ENCODE measurements at regions not wholly inside any gene's neighbourhood (a gene's known extent, or its start where the extent isn't known, plus 50 kb on each side); places are given as distances from the start of the nearest gene placed in this dataset.

GRCh38 chr9:94174164-94174563, 84.9 kb upstream of the ZNF169 start:
- no peak overlapping the region for H3K4me3 ChIP-seq (ENCODE audit: control insufficient read depth in 1 of 7, extremely low read depth in 1 of 7, insufficient read depth in 4 of 7, low read depth in 2 of 7, low read length in 6 of 7)
- no peak for DNase-seq
- CTCF ChIA-PET = no interaction called here
- H3K4me1 ChIP-seq (ENCODE audit: control extremely low read depth in 1 of 4, control insufficient read depth in 4 of 4, insufficient read depth in 4 of 4, low read length in 3 of 4) = peaks cover 15 to 53% (median 27%) of the 10 kb centered on the region in 4 experiments
- POLR2A ChIA-PET = no interaction called here
- WGBS (ENCODE audit: insufficient coverage) = 100% methylated on average over 1 of the region's 1 CpG
- peaks cover 12 to 43% (median 21%) of the 10 kb centered on the region in 4 experiments for H3K36me3 ChIP-seq (ENCODE audit: control insufficient read depth in 4 of 4, insufficient read depth in 4 of 4, low read length in 3 of 4)
- no peaks in the 10 kb centered on the region for H3K9me3 ChIP-seq (ENCODE audit: control extremely low read depth in 1 of 5, control insufficient read depth in 4 of 5, insufficient read depth in 2 of 5, low read depth in 1 of 5, low read length in 4 of 5)
- peak overlapping the region in 1 of 2 experiments; percentile 3 for H3K27ac ChIP-seq (ENCODE audit: insufficient read depth in 1 of 2, low read depth in 1 of 2, low read length in 2 of 2, poor library complexity in 1 of 2, severe bottlenecking in 2 of 2)
- H3K27me3 ChIP-seq (replicated peaks in 2 of 5; ENCODE audit: control insufficient read depth in 4 of 5, insufficient read depth in 5 of 5, low read length in 4 of 5) = no peaks in the 10 kb centered on the region

GRCh38 chr9:94175669-94176068, 83.4 kb upstream of the ZNF169 start:
- CTCF ChIA-PET = no interaction called here
- Histone ChIP-seq H3K27ac (ENCODE audit: insufficient read depth in 1 of 2, low read depth in 1 of 2, low read length in 2 of 2, poor library complexity in 1 of 2, severe bottlenecking in 2 of 2) (peak overlapping the region in 1 of 2 experiments; percentile 12), H3K27me3 (replicated peaks in 2 of 5; ENCODE audit: control insufficient read depth in 4 of 5, insufficient read depth in 5 of 5, low read length in 4 of 5) (no peaks in the 10 kb centered on the region), H3K4me1 (ENCODE audit: control extremely low read depth in 1 of 4, control insufficient read depth in 4 of 4, insufficient read depth in 4 of 4, low read length in 3 of 4) (peaks cover 7 to 39% (median 20%) of the 10 kb centered on the region in 4 experiments), H3K4me3 (ENCODE audit: control insufficient read depth in 1 of 7, extremely low read depth in 1 of 7, insufficient read depth in 4 of 7, low read depth in 2 of 7, low read length in 6 of 7) (peak overlapping the region in 2 of 7 experiments; percentile 1 to 37), H3K36me3 (ENCODE audit: control insufficient read depth in 4 of 4, insufficient read depth in 4 of 4, low read length in 3 of 4) (peaks cover 13 to 49% (median 23%) of the 10 kb centered on the region in 4 experiments), H3K9me3 (ENCODE audit: control extremely low read depth in 1 of 5, control insufficient read depth in 4 of 5, insufficient read depth in 2 of 5, low read depth in 1 of 5, low read length in 4 of 5) (no peaks in the 10 kb centered on the region)
- no peak for DNase-seq
- no CpG with 5 or more reads among the region's 5 CpGs for WGBS (ENCODE audit: insufficient coverage)
- POLR2A ChIA-PET = no interaction called here

- H3K4me3 ChIP-seq (ENCODE audit: control insufficient read depth in 1 of 7, extremely low read depth in 1 of 7, insufficient read depth in 4 of 7, low read depth in 2 of 7, low read length in 6 of 7) = no peak overlapping the region
- DNase-seq = no peak
- POLR2A ChIA-PET = no interaction called here
- no peaks in the 10 kb centered on the region for H3K9me3 ChIP-seq (ENCODE audit: control extremely low read depth in 1 of 5, control insufficient read depth in 4 of 5, insufficient read depth in 2 of 5, low read depth in 1 of 5, low read length in 4 of 5)
- no peaks in the 10 kb centered on the region for H3K27me3 ChIP-seq (replicated peaks in 2 of 5; ENCODE audit: control insufficient read depth in 4 of 5, insufficient read depth in 5 of 5, low read length in 4 of 5)
- peaks cover 7 to 36% (median 20%) of the 10 kb centered on the region in 4 experiments for H3K4me1 ChIP-seq (ENCODE audit: control extremely low read depth in 1 of 4, control insufficient read depth in 4 of 4, insufficient read depth in 4 of 4, low read length in 3 of 4)
- peaks cover 13 to 49% (median 23%) of the 10 kb centered on the region in 4 experiments for H3K36me3 ChIP-seq (ENCODE audit: control insufficient read depth in 4 of 4, insufficient read depth in 4 of 4, low read length in 3 of 4)
- CTCF ChIA-PET = interaction anchor here (1.0 to 1.1 kb wide), 2 partner anchors 36 to 102 kb away, joined by 3 to 4 read pairs; no protein-coding TSS in a partner anchor
- H3K27ac ChIP-seq (ENCODE audit: insufficient read depth in 1 of 2, low read depth in 1 of 2, low read length in 2 of 2, poor library complexity in 1 of 2, severe bottlenecking in 2 of 2) = no peak overlapping the region
Observed at GRCh38 chr9:94176608-94177007, 82.5 kb upstream of the ZNF169 start.

GRCh38 chr9:94178927-94179326, 80.2 kb upstream of the ZNF169 start:
- no peak for DNase-seq
- no peak overlapping the region for H3K4me3 ChIP-seq (ENCODE audit: control insufficient read depth in 1 of 7, extremely low read depth in 1 of 7, insufficient read depth in 4 of 7, low read depth in 2 of 7, low read length in 6 of 7)
- 100% methylated on average over 2 of the region's 2 CpGs for WGBS (ENCODE audit: insufficient coverage)
- no peaks in the 10 kb centered on the region for H3K27me3 ChIP-seq (replicated peaks in 2 of 5; ENCODE audit: control insufficient read depth in 4 of 5, insufficient read depth in 5 of 5, low read length in 4 of 5)
- no peaks in the 10 kb centered on the region for H3K9me3 ChIP-seq (ENCODE audit: control extremely low read depth in 1 of 5, control insufficient read depth in 4 of 5, insufficient read depth in 2 of 5, low read depth in 1 of 5, low read length in 4 of 5)
- POLR2A ChIA-PET = no interaction called here
- H3K4me1 ChIP-seq (ENCODE audit: control extremely low read depth in 1 of 4, control insufficient read depth in 4 of 4, insufficient read depth in 4 of 4, low read length in 3 of 4) = peaks cover 7 to 28% (median 15%) of the 10 kb centered on the region in 4 experiments
- no peak overlapping the region for H3K27ac ChIP-seq (ENCODE audit: insufficient read depth in 1 of 2, low read depth in 1 of 2, low read length in 2 of 2, poor library complexity in 1 of 2, severe bottlenecking in 2 of 2)
- CTCF ChIA-PET = no interaction called here
- peaks cover 19 to 45% (median 23%) of the 10 kb centered on the region in 4 experiments for H3K36me3 ChIP-seq (ENCODE audit: control insufficient read depth in 4 of 4, insufficient read depth in 4 of 4, low read length in 3 of 4)

GRCh38 chr9:94181408-94182181, 77.5 kb upstream of the ZNF169 start:
- Histone ChIP-seq H3K9me3 (ENCODE audit: control extremely low read depth in 1 of 5, control insufficient read depth in 4 of 5, insufficient read depth in 2 of 5, low read depth in 1 of 5, low read length in 4 of 5) (no peaks in the 10 kb centered on the region), H3K4me1 (ENCODE audit: control extremely low read depth in 1 of 4, control insufficient read depth in 4 of 4, insufficient read depth in 4 of 4, low read length in 3 of 4) (peaks cover 0 to 2% (median 0%) of the 10 kb centered on the region in 4 experiments), H3K4me3 (ENCODE audit: control insufficient read depth in 1 of 7, extremely low read depth in 1 of 7, insufficient read depth in 4 of 7, low read depth in 2 of 7, low read length in 6 of 7) (no peak overlapping the region), H3K36me3 (ENCODE audit: control insufficient read depth in 4 of 4, insufficient read depth in 4 of 4, low read length in 3 of 4) (peaks cover 16 to 28% (median 18%) of the 10 kb centered on the region in 4 experiments), H3K27ac (ENCODE audit: insufficient read depth in 1 of 2, low read depth in 1 of 2, low read length in 2 of 2, poor library complexity in 1 of 2, severe bottlenecking in 2 of 2) (no peak overlapping the region), H3K27me3 (replicated peaks in 2 of 5; ENCODE audit: control insufficient read depth in 4 of 5, insufficient read depth in 5 of 5, low read length in 4 of 5) (no peaks in the 10 kb centered on the region)
- 86% methylated on average over 5 of the region's 8 CpGs for WGBS (ENCODE audit: insufficient coverage)
- ChIA-PET POLR2A (interaction anchor here (0.5 kb wide), 1 partner anchor 39 kb away, joined by 3 read pairs; no protein-coding TSS in a partner anchor), CTCF (interaction anchor here (1.5 kb wide), 1 partner anchor 10 kb away, joined by 4 read pairs; no protein-coding TSS in a partner anchor)
- no peak for DNase-seq

- CTCF ChIA-PET = interaction anchor here (1.5 kb wide), 1 partner anchor 11 kb away, joined by 4 read pairs; no protein-coding TSS in a partner anchor
- Histone ChIP-seq H3K27ac (ENCODE audit: insufficient read depth in 1 of 2, low read depth in 1 of 2, low read length in 2 of 2, poor library complexity in 1 of 2, severe bottlenecking in 2 of 2) (no peak overlapping the region), H3K4me1 (ENCODE audit: control extremely low read depth in 1 of 4, control insufficient read depth in 4 of 4, insufficient read depth in 4 of 4, low read length in 3 of 4) (peaks cover 0 to 2% (median 0%) of the 10 kb centered on the region in 4 experiments), H3K36me3 (ENCODE audit: control insufficient read depth in 4 of 4, insufficient read depth in 4 of 4, low read length in 3 of 4) (peaks cover 7 to 20% (median 12%) of the 10 kb centered on the region in 4 experiments), H3K9me3 (ENCODE audit: control extremely low read depth in 1 of 5, control insufficient read depth in 4 of 5, insufficient read depth in 2 of 5, low read depth in 1 of 5, low read length in 4 of 5) (peaks cover 0 to 3% (median 0%) of the 10 kb centered on the region in 5 experiments), H3K27me3 (replicated peaks in 2 of 5; ENCODE audit: control insufficient read depth in 4 of 5, insufficient read depth in 5 of 5, low read length in 4 of 5) (no peaks in the 10 kb centered on the region), H3K4me3 (ENCODE audit: control insufficient read depth in 1 of 7, extremely low read depth in 1 of 7, insufficient read depth in 4 of 7, low read depth in 2 of 7, low read length in 6 of 7) (no peak overlapping the region)
- DNase-seq = no peak
- WGBS (ENCODE audit: insufficient coverage) = 100% methylated on average over 3 of the region's 3 CpGs
- POLR2A ChIA-PET = no interaction called here
Observed at GRCh38 chr9:94182532-94182931, 76.6 kb upstream of the ZNF169 start.
